ENCODE measurements at regions not wholly inside any gene's neighbourhood (a gene's known extent, or its start where the extent isn't known, plus 50 kb on each side); places are given as distances from the start of the nearest gene placed in this dataset.

DNA sequence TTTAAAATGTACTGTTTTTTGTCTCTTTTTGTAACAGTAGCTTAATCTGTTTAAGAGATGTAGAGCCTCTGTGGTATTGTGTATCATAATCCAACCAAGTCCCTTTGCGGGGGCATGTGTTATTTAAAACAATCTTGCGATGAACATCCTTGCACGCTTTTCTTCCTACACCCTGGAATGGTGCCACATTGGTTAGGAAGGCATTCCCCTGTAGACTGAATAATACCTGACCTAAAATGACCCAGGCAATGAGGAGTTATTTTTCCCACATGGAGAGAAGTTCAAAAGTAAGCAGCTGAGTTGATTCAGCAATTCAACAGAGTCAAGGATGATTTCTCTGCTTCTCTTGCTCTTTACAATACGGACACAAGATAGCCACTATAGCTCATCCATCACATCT, 142.0 kb upstream of the PMEPA1 start:
- TF ChIP-seq, protein P1, sequence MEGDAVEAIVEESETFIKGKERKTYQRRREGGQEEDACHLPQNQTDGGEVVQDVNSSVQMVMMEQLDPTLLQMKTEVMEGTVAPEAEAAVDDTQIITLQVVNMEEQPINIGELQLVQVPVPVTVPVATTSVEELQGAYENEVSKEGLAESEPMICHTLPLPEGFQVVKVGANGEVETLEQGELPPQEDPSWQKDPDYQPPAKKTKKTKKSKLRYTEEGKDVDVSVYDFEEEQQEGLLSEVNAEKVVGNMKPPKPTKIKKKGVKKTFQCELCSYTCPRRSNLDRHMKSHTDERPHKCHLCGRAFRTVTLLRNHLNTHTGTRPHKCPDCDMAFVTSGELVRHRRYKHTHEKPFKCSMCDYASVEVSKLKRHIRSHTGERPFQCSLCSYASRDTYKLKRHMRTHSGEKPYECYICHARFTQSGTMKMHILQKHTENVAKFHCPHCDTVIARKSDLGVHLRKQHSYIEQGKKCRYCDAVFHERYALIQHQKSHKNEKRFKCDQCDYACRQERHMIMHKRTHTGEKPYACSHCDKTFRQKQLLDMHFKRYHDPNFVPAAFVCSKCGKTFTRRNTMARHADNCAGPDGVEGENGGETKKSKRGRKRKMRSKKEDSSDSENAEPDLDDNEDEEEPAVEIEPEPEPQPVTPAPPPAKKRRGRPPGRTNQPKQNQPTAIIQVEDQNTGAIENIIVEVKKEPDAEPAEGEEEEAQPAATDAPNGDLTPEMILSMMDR (conservative IDR thresholded peaks at IDR 0.05): no peak
- TF ChIP-seq ZFX (IDR thresholded peaks at IDR 0.05): no peak
